ENCODE measurements at regions not wholly inside any gene's neighbourhood (a gene's known extent, or its start where the extent isn't known, plus 50 kb on each side); places are given as distances from the start of the nearest gene placed in this dataset.

DNA sequence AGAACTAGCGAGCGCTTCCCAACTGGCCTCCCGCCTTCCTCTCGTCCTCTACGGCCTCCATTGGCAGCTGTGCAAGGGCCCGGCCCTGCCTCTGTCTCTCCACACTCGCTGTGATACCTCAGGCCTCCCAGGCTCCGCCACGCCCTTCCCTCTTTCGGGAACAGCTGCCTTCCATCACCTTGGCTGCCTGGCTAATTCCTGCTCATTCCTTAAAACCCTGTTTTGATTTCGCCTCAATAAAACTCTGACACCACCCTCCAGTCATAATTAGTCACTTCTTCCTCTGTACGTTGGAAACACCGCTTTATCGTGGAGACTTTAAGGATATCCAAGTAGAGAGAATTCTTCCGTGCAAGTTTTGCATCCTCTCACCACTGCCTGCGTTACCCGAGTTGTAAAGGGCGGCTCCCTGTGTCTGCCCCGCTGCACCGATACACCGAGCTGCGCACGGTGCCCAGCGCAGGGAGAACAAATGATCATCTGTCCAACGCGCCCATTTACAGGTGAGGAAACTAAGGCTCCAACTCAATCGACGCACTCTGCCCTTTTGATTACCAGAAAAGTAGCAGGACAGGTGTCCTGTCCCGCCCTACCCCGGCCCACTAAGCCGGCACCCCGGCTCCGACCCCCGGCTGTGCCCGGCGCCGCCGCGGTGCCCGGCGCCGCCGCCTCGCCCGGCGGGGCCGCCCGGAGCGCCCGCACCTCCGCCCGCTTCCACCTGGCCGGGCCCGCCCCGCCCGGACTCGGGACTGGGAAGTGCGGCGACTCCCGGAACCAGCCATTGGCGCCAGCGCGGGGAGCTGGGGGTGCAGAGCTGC, 139.7 kb downstream of the SEC14L1 start:
- TF ChIP-seq JUND (IDR thresholded peaks at IDR 0.05; ENCODE audit: low read length) (no peak), TBP (IDR thresholded peaks at IDR 0.05; ENCODE audit: low read depth, low read length) (no peak), POU5F1 (IDR thresholded peaks at IDR 0.05; ENCODE audit: low read depth, low read length) (no peak), POLR2A (IDR thresholded peaks at IDR 0.05; ENCODE audit: control extremely low read depth in 1 of 2, low read depth in 2 of 2, low read length in 2 of 2) (no peak), CHD2 (IDR thresholded peaks at IDR 0.05; ENCODE audit: low read length) (no peak)
- TF ChIP-seq, protein P1, sequence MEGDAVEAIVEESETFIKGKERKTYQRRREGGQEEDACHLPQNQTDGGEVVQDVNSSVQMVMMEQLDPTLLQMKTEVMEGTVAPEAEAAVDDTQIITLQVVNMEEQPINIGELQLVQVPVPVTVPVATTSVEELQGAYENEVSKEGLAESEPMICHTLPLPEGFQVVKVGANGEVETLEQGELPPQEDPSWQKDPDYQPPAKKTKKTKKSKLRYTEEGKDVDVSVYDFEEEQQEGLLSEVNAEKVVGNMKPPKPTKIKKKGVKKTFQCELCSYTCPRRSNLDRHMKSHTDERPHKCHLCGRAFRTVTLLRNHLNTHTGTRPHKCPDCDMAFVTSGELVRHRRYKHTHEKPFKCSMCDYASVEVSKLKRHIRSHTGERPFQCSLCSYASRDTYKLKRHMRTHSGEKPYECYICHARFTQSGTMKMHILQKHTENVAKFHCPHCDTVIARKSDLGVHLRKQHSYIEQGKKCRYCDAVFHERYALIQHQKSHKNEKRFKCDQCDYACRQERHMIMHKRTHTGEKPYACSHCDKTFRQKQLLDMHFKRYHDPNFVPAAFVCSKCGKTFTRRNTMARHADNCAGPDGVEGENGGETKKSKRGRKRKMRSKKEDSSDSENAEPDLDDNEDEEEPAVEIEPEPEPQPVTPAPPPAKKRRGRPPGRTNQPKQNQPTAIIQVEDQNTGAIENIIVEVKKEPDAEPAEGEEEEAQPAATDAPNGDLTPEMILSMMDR (IDR thresholded peaks at IDR 0.05; ENCODE audit: control extremely low read depth in 1 of 3, insufficient read depth in 1 of 3, low read depth in 1 of 3, low read length in 3 of 3), result no peak
- TF ChIP-seq, protein P2, sequence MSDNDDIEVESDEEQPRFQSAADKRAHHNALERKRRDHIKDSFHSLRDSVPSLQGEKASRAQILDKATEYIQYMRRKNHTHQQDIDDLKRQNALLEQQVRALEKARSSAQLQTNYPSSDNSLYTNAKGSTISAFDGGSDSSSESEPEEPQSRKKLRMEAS (IDR thresholded peaks at IDR 0.05), result no peak
- TF ChIP-seq, protein P3, sequence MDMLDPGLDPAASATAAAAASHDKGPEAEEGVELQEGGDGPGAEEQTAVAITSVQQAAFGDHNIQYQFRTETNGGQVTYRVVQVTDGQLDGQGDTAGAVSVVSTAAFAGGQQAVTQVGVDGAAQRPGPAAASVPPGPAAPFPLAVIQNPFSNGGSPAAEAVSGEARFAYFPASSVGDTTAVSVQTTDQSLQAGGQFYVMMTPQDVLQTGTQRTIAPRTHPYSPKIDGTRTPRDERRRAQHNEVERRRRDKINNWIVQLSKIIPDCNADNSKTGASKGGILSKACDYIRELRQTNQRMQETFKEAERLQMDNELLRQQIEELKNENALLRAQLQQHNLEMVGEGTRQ (IDR thresholded peaks at IDR 0.05; ENCODE audit: low read length), result no peak
